GM12865 (cell line): ENCODE measurements at regions not wholly inside any gene's neighbourhood (a gene's known extent, or its start where the extent isn't known, plus 50 kb on each side); places are given as distances from the start of the nearest gene placed in this dataset.

Source experiments
- DNase-seq: peaks from one replicate; pipeline ENCODE4 v3.0.0; 2010; ENCODE audit warnings: low read depth
- H3K4me3 ChIP-seq: 2 replicates; pipeline ENCODE4 v1.5.1; 2011; ENCODE audit warnings: mild to moderate bottlenecking, low read depth, low read length, control low read depth
- TF ChIP-seq, protein P1 (sequence below): IDR thresholded peaks from 2 replicates; pipeline ENCODE4 v1.5.1; 2011; ENCODE audit warnings: low read length, control low read depth, low read depth, inconsistent platforms; ENCODE audit not compliant: insufficient read depth; ENCODE audit errors: missing control alignments

DNA sequence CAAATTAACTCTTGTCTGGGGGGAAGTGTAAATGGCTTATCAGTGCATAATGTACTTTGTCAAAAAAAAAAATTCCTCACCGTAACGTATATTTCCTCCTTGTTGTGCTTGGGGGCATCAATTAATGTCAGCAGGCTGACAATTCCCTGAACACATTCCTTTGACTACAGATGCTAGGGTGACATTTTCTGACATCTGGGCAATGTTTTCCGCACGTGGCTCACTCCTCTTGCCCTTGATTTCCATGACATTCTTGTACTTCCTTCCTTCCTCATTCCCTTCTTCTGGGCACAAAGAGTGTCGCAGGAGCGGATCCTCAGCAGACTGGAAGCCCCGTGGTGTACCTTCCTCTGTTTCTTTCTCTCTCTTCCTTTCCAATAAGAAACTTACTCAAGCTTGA, 173.7 kb downstream of the SP3 start:
- TF ChIP-seq, protein P1, sequence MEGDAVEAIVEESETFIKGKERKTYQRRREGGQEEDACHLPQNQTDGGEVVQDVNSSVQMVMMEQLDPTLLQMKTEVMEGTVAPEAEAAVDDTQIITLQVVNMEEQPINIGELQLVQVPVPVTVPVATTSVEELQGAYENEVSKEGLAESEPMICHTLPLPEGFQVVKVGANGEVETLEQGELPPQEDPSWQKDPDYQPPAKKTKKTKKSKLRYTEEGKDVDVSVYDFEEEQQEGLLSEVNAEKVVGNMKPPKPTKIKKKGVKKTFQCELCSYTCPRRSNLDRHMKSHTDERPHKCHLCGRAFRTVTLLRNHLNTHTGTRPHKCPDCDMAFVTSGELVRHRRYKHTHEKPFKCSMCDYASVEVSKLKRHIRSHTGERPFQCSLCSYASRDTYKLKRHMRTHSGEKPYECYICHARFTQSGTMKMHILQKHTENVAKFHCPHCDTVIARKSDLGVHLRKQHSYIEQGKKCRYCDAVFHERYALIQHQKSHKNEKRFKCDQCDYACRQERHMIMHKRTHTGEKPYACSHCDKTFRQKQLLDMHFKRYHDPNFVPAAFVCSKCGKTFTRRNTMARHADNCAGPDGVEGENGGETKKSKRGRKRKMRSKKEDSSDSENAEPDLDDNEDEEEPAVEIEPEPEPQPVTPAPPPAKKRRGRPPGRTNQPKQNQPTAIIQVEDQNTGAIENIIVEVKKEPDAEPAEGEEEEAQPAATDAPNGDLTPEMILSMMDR: no peak
- no peak for DNase-seq
- H3K4me3 ChIP-seq: no peak overlapping the region

DNA sequence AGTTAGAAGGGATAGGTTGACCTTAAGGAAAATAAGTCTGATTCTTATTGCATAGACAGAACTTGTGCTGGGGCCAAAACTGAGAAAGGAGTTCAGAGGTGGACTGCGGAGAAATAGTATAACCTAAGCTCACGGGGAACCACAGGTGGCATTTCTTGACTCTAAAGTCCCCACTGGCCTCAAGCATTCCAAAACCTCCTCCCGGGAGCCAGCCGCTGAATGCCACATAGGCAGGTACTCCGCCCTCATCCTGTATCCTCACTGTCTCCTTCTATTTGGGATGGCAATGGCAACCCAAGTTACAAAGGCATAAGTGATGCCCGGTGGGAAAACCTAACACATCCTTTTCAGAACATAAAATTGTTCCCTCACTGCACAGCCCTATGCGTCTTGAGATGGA, 173.0 kb downstream of the SP3 start:
- TF ChIP-seq, protein P1: no peak
- DNase-seq: no peak
- H3K4me3 ChIP-seq: no peak overlapping the region

- TF ChIP-seq, protein P1: no peak
- no peak for DNase-seq
- H3K4me3 ChIP-seq: no peak overlapping the region
Measured at GRCh38 chr2:173792741-173793140, 172.4 kb downstream of the SP3 start.

- H3K4me3 ChIP-seq: no peak overlapping the region
- TF ChIP-seq, protein P1: no peak
- DNase-seq: no peak
Measured at GRCh38 chr2:173793709-173794565, 171.2 kb downstream of the SP3 start.

DNA sequence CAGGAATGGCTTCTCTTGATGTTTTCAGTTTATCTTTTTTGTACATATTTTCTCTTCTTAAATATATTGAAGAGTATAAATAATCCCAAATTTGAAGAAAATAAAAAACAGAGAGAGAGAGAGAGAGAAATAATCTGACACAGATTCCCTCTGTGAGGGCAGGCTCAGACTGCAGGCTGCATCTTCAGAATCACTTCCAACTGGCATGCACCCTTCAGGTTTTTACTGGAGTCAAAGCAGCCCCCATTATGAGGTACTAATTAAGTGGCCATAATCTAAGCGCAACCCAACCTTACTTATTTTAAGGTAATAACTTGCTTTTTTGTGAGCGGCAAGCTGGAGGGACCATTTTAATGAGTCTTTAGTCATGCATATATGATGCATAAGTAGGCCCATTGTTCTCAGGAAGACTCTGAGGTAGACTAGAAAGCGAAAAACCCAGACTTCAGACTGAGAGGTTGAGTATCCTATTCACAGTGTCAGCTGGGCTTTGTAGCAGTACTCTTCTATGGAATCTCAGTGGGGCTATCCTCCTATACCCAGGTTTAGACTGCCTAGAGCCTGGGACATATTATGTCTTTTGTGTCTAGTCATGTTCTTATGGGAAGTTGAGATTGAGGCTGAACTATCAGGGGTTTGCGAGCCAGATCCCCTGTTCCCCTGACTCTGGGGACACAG, 167.4 kb downstream of the SP3 start:
- DNase-seq: no peak
- no peak overlapping the region for H3K4me3 ChIP-seq
- TF ChIP-seq, protein P1: no peak

GRCh38 chr2:173802518-173802917, 162.7 kb downstream of the SP3 start:
- no peak for DNase-seq
- TF ChIP-seq, protein P1: no peak
- no peak overlapping the region for H3K4me3 ChIP-seq
